T47D (cell line): ENCODE measurements at regions not wholly inside any gene's neighbourhood (a gene's known extent, or its start where the extent isn't known, plus 50 kb on each side); places are given as distances from the start of the nearest gene placed in this dataset.
A peak's percentile ranks its signal among the peaks of the same experiment; 100 is the strongest.

Experiments used
- DNase-seq, 2 experiments: peaks; one replicate each; pipeline versions ENCODE4 v3.0.0 to v3.0.0-alpha.2; 2011 to 2012; ENCODE audit warnings: low read depth in 1 of 2, low spot score in 1 of 2
- JUND ChIP-seq: IDR thresholded peaks from 2 replicates; pipeline ENCODE4 v1.6.1; 2012; ENCODE audit warnings: low read depth
- in situ Hi-C: cut with HindIII; loops from 2 replicates; pipeline ENCODE4 v1.10.0; 2016; ENCODE audit warnings: low sequenced_read_pairs, low pct_unique_long_range_greater_than_20kb

DNA sequence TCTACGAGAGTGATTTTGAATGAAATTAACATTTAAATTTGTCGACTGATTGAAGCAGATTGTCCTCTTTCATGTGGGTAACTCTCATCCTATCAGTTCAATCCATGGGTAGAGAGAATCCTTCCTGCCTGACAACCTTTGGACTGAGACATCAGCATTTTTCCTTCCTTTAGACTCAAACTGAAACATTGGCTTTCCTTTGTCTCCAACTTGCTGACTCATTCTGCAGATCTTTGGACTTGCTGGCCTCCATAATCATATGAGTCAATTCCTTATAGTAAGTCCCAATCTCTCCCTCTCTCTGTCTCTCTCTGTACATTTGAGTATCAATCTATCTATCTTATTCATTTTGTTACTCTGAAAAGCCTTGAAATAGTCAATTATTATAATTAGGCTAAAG, 416.7 kb downstream of the LRRIQ3 start:
- in situ Hi-C loops, result no loop called here
- DNase-seq, result no peak
- no peak for TF ChIP-seq JUND

- TF ChIP-seq JUND, result no peak
- DNase-seq, result no peak
- in situ Hi-C loops, result no loop called here
These were observed 419.5 kb downstream of the LRRIQ3 start for GRCh38 chr1:73778471-73778870.

GRCh38 chr1:73775896-73776295, 422.1 kb downstream of the LRRIQ3 start:
- in situ Hi-C loops, result no loop called here
- no peak for TF ChIP-seq JUND
- no peak for DNase-seq

GRCh38 chr1:73772941-73773340, 425.0 kb downstream of the LRRIQ3 start:
- no peak for DNase-seq
- in situ Hi-C loops, result no loop called here
- no peak for TF ChIP-seq JUND

DNA sequence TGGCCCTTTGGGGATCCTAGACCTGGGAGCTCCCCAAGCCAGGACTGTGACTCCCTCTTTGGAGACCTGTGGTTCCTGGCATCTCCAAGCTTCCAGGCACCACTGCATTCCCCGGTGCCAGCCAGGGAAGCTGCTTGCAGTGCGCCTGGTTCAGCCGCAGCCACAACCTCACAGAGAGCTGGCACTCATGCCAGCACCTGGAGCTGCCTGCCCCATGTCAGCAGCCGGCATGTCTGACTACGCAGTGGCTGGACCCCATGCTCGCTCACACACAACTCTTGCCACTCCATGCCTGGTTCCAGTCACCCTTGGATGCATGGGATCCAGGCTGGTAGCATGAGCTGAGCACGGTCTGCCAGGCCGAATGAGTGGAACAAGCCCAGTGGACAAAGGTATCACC, 426.6 kb downstream of the LRRIQ3 start:
- in situ Hi-C loops, result no loop called here
- no peak for DNase-seq
- no peak for TF ChIP-seq JUND

DNA sequence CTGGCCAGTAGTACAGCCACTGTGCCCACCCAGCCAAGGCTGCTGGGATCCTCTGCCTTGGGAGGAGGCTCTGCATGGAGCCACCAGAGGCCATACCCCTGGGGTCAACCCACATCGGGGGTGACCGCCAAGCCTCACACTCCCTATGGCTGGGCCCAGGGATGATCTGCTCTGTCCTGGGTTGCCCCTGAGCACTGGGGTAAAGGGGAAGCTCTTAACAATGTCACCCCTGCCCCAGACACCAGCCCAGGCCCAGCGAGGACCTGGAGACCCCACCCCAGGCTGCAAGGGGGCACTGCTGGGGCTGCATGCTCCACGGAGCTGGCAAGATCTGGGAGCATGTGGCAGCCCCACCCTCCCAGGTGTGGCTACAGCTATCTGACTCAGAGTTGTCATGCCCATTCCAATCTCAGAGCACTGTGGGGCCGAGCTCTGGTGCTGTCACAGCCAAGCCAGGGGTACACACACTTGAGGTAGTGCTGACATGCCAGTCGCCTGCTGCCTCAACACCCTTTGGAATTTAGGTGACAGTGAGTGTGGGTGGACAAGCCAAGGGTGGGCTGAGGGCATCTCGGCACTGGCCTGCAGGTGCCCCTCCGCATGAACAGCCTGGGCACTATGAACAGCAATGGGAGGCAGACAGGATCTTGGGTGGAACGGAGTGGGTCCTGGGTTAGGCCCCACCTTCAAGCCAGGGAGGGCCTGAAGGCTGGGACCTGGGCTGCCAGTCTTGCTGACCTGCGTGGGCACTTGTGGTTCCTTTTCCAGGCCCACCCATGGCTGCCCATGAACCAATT, 427.7 kb downstream of the LRRIQ3 start:
- in situ Hi-C loops, result no loop called here
- no peak for DNase-seq
- no peak for TF ChIP-seq JUND

GRCh38 chr1:73766786-73767348, 431.1 kb downstream of the LRRIQ3 start:
- DNase-seq, result no peak
- in situ Hi-C loops, result no loop called here
- TF ChIP-seq JUND, result no peak

DNA sequence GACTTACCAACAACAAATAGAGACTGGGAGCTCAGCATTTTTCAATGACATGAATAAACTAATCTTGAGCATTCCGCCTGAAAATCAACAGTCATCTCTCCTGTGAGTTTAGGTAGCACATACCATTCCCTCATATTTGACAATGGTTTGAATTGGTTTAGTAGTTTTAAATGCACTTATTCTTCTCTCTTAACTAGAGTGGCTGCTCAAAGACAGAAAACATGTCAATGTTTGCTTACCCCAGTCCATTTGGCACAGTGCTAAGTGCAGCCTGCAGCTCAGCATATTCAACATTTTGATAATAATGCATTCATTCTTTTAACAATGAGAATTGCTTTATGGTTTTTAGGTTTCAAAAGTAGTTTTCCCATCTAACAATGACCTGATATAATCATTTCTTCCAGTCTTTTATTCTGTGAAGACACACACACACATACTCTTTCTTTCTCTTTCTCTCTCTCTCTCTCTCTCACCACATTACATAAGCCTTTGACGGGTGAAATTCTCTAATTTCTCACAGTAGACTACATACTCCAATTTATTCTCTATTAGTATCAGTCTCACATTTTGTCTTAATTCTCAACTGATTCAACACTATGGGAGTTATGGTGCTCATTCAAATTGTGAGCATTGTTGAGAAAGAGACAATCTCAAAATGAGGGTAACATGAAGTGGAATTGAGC, 432.3 kb downstream of the LRRIQ3 start:
- DNase-seq, result peak in 1 of 2 experiments; percentile 2
- no peak for TF ChIP-seq JUND
- in situ Hi-C loops, result no loop called here

DNA sequence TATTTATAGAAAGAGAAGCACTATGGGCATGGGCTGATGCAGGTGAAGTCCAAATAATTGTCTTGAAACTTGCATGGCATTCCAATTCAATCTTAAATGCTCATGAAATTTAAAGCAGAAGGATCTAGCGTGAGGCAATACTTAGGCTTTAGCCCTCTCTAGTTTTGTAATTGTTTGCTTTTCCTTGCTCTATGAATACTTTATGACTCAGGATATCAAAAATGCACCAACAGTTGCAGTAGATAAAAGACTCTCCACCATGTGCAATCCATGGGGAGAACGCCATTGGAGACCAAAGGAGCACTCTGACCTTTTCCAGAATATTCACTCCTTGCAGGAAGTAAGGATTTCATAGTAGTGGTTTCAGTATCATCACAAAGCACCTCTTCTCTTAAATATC, 436.4 kb downstream of the LRRIQ3 start:
- in situ Hi-C loops, result no loop called here
- no peak for DNase-seq
- no peak for TF ChIP-seq JUND

- in situ Hi-C loops, result no loop called here
- no peak for DNase-seq
- TF ChIP-seq JUND, result no peak
These were observed 439.0 kb downstream of the LRRIQ3 start for GRCh38 chr1:73759011-73759410.

DNA sequence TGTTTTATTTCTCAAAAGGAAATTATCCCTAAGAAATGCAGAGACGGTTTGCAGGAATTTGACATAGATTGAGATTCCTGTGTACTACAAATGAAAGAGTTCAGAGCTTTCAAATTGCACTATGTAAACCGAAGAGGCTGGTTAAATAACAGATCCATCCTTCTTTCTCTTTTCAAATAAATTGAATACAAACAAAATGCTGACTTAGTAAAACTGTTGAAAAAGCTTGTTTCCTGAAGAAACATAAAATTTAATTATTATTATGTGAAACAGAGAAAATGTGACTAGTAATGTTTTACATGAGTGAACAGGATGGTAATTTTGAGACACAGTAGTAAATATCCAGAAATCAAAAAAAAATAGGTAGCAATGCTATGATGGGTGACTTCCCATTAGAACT, 441.2 kb downstream of the LRRIQ3 start:
- TF ChIP-seq JUND, result no peak
- in situ Hi-C loops, result no loop called here
- no peak for DNase-seq

DNA sequence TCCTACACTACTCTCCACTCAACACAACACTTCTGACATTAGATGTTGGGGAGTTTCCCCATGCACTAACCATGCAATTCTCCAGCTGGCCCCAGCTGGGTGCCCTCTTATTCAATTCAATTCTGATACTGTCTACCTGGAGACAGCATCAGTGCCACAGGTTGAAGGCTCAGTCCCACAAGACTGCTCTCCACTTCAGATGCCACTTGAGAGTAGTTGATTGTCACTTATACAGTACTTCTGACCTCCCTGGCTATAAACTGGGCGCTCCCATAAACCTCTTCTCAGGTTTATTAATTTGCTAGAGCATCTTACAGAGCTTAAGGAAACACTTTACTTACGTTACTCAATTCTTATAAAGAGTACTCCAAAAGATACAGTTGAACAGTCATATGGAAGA, 442.3 kb downstream of the LRRIQ3 start:
- in situ Hi-C loops, result no loop called here
- DNase-seq, result no peak
- TF ChIP-seq JUND, result no peak

- DNase-seq, result no peak
- no peak for TF ChIP-seq JUND
- in situ Hi-C loops, result no loop called here
These were observed 448.0 kb downstream of the LRRIQ3 start for GRCh38 chr1:73749996-73750395.
